ENCODE measurements at regions not wholly inside any gene's neighbourhood (a gene's known extent, or its start where the extent isn't known, plus 50 kb on each side); places are given as distances from the start of the nearest gene placed in this dataset.

DNA sequence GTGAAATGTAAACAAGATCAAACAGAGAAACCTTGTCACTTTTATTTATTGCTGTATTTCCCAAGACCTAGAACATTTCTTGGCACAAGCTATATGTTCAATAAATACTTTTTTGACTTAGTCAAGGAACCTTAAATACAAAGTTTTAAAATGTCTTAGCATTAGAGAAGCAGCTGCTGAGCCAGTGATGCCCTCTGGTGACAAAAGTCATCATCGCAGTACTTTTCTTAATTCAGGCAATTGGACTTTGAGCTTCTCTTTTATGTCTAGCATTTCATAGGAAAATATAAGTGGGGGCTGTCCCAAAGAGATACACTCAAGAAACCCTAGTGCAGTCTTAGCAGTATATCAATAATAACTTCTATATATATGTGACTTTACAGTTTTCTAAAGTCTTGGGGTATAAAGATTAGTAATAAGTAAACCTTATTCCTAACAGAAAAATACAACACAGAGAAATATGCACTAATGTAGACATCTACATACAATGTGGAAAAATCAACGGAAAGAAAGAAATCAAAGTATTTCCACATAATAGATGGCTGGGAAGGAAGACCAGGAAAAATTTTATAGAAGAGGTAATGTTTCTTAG, 118.4 kb downstream of the DTHD1 start:
- TF ChIP-seq, protein P1, sequence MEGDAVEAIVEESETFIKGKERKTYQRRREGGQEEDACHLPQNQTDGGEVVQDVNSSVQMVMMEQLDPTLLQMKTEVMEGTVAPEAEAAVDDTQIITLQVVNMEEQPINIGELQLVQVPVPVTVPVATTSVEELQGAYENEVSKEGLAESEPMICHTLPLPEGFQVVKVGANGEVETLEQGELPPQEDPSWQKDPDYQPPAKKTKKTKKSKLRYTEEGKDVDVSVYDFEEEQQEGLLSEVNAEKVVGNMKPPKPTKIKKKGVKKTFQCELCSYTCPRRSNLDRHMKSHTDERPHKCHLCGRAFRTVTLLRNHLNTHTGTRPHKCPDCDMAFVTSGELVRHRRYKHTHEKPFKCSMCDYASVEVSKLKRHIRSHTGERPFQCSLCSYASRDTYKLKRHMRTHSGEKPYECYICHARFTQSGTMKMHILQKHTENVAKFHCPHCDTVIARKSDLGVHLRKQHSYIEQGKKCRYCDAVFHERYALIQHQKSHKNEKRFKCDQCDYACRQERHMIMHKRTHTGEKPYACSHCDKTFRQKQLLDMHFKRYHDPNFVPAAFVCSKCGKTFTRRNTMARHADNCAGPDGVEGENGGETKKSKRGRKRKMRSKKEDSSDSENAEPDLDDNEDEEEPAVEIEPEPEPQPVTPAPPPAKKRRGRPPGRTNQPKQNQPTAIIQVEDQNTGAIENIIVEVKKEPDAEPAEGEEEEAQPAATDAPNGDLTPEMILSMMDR (IDR thresholded peaks at IDR 0.05; ENCODE audit: borderline replicate concordance, extremely low read depth, low read length, poor library complexity, severe bottlenecking): peak; percentile 85
- TF ChIP-seq EZH2 (IDR thresholded peaks at IDR 0.05; ENCODE audit: borderline replicate concordance, low read depth, low read length, severe bottlenecking): no peak
